ENCODE measurements at regions not wholly inside any gene's neighbourhood (a gene's known extent, or its start where the extent isn't known, plus 50 kb on each side); places are given as distances from the start of the nearest gene placed in this dataset.

DNA sequence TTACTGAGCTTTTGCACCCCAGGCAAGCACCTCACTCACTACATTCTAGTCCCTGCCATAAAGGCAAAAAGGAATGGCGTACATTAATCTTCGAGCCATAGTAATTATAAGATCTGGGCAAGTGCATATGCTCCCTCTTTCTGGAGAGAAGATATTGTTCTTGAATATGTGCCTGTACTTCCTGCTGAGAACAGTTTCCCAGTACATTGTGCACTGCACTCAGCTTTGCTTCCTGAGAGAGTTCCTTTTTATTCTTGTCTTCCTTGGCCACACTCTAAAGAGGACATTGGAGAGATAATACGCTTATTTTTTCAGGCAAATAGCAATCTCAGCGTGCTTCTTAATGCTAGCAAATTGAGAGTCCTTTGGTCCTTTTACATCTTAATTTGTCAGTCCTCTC lies 909.0 kb upstream of the PCDH10 start:
- POLR2A ChIA-PET, result no interaction called here
- DNase-seq (no peak), ATAC-seq (ENCODE audit: low read depth) (no peak)
- Mint-ChIP-seq H3K27ac (no peak overlapping the region), H3K4me3 (no peak overlapping the region), H3K4me1 (no peaks in the 10 kb centered on the region), H3K36me3 (no peaks in the 10 kb centered on the region), H3K27me3 (no peaks in the 10 kb centered on the region), H3K9me3 (no peaks in the 10 kb centered on the region)

DNA sequence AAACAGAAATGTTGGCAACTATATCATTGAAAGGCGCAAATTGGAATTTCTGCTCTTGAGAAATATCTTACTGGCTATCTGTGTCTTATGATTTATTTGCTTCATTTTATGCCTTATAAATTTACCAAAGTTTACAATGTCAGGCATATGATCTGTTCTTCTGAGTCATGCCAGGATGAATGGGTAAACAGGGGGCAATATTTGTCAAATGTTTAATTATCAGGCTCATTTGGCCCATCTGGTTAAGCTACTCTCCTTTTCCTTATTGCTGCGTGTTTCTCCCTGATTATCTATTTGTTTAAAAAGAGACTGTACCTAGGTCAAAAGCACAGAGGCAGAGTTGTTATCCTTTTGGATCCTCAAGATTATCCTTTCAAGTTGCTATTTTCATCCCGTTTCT lies 903.8 kb upstream of the PCDH10 start:
- no peak overlapping the region for H3K27ac Mint-ChIP-seq
- H3K4me3 Mint-ChIP-seq, result no peak overlapping the region
- H3K36me3 Mint-ChIP-seq, result no peaks in the 10 kb centered on the region
- POLR2A ChIA-PET, result no interaction called here
- H3K27me3 Mint-ChIP-seq, result no peaks in the 10 kb centered on the region
- no peaks in the 10 kb centered on the region for H3K4me1 Mint-ChIP-seq
- no peaks in the 10 kb centered on the region for H3K9me3 Mint-ChIP-seq
- no peak for ATAC-seq (ENCODE audit: low read depth)
- no peak for DNase-seq

DNA sequence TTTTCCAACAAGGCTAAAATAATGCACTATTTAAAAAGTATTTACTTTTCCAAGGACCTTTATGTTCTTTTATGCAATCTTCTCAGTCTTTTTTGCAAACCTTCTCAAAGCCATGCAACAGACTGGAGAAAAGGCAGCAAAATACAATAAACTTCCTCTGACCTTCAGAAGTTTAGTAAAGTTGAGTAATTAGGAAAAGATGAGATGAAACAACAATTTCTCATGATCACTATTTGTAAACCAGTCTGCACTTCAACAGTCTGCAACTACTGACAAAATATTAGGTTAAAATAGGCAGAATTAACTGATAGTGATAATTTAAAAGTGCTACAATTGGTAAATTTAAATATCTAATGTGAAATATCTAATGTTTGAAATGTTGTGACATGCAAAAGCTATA lies 884.9 kb upstream of the PCDH10 start:
- no peak for ATAC-seq (ENCODE audit: low read depth)
- Mint-ChIP-seq H3K27me3 (no peaks in the 10 kb centered on the region), H3K36me3 (no peaks in the 10 kb centered on the region), H3K4me3 (no peak overlapping the region), H3K27ac (no peak overlapping the region), H3K4me1 (no peaks in the 10 kb centered on the region), H3K9me3 (no peaks in the 10 kb centered on the region)
- POLR2A ChIA-PET, result no interaction called here
- DNase-seq, result no peak

DNA sequence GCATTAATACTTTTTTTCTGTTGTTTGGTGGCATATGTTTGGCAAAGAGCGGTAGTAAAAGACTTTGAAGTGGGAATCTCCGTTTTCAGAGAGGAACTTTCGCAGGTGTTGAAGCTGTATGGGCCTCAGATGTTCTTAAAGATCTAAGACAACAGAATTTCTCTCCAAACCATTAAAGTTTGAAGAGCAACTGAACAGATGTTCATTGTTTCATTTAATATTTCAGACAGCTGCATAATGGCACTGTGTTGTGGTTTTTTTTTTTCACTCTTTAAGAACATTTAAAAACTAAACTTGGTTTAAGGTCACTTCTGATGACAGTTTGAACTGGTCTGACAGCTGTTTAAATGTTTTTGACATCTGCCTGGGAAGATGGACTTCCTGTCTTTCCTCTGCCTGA lies 882.7 kb upstream of the PCDH10 start:
- no peak for DNase-seq
- POLR2A ChIA-PET, result no interaction called here
- Mint-ChIP-seq H3K27ac (no peak overlapping the region), H3K4me3 (no peak overlapping the region), H3K27me3 (no peaks in the 10 kb centered on the region), H3K4me1 (no peaks in the 10 kb centered on the region), H3K36me3 (no peaks in the 10 kb centered on the region), H3K9me3 (no peaks in the 10 kb centered on the region)
- no peak for ATAC-seq (ENCODE audit: low read depth)

DNA sequence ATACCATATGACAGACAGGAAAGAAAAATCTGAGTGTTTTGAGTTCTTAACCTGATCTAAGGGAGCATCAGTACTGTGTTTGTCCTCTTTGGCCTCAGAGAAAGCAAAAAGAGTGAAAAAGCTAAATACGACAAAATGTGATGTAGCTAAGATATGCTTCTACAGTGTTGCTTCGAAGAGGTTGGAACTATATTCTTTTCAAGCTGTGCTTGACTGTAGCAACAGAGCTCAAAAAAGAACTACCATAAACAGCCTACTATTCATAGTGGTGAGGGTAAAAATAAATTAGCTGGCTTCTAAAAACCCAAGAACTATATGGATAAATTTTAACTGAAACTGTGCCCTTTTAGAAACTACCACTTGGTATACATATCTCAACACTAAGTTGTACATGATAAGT lies 881.8 kb upstream of the PCDH10 start:
- DNase-seq (no peak), ATAC-seq (ENCODE audit: low read depth) (no peak)
- H3K4me3 Mint-ChIP-seq, result no peak overlapping the region
- no peaks in the 10 kb centered on the region for H3K27me3 Mint-ChIP-seq
- H3K36me3 Mint-ChIP-seq, result no peaks in the 10 kb centered on the region
- H3K9me3 Mint-ChIP-seq, result no peaks in the 10 kb centered on the region
- no peaks in the 10 kb centered on the region for H3K4me1 Mint-ChIP-seq
- POLR2A ChIA-PET, result no interaction called here
- no peak overlapping the region for H3K27ac Mint-ChIP-seq

DNA sequence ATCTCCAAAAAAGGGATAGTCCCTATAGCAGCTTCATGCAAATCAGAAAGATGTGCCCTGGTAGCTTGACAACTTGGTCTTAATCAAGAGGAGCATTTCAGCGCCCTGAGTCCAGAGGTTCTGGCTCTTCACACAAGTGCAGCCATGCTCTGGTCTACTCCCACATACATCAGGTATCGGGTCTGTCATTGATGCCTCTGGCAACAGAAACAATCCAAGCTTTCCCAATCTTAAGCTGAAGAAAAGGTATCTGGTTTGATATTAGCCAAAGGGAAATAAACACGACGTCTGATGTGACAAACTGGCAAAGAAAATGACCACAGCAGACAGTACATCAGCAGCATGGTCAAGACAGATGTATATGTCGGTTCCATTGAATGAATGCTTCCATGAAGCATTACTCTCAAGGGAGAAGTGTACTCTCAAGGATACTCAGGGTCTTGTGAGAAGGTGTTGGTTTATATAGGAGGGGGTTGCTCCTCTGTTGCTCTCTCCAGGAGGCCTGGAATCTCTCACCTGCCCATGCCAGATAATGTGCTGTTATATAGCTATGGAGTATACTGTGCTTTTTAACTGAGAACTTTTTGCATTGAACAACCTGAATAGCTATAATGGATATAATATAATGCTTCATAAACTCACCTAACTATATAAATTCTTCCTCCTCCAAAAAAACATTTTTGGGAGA lies 879.6 kb upstream of the PCDH10 start:
- DNase-seq (no peak), ATAC-seq (ENCODE audit: low read depth) (no peak)
- H3K27me3 Mint-ChIP-seq, result no peaks in the 10 kb centered on the region
- no peaks in the 10 kb centered on the region for H3K36me3 Mint-ChIP-seq
- POLR2A ChIA-PET, result no interaction called here
- no peak overlapping the region for H3K4me3 Mint-ChIP-seq
- H3K27ac Mint-ChIP-seq, result no peak overlapping the region
- H3K9me3 Mint-ChIP-seq, result no peaks in the 10 kb centered on the region
- H3K4me1 Mint-ChIP-seq, result no peaks in the 10 kb centered on the region

DNA sequence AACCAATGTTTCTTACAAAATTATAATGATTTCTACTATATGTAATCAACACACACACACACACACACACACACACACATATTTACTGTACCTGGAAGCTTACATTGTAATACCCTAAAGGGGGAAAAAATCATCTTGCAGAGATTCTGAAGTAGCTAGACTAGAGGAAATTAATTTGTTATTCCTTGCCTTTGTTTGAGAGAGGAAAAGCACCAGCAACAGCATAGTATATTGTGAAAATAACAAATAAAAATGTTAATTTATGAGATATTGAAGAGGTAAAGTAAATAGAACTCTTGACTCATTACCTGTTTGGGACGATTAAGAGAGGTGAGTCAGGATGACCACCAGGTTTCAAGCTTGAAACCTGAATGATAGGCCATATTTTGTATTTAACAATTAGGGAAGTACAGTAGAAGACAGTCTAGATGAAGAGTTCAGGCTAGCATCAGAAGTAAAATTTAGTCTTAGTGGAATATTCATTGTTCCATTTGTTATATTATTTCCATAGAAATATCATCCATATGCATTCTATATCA lies 873.4 kb upstream of the PCDH10 start:
- no peaks in the 10 kb centered on the region for H3K27me3 Mint-ChIP-seq
- ATAC-seq (ENCODE audit: low read depth) (no peak), DNase-seq (no peak)
- POLR2A ChIA-PET, result no interaction called here
- no peaks in the 10 kb centered on the region for H3K9me3 Mint-ChIP-seq
- H3K4me3 Mint-ChIP-seq, result no peak overlapping the region
- no peaks in the 10 kb centered on the region for H3K36me3 Mint-ChIP-seq
- no peaks in the 10 kb centered on the region for H3K4me1 Mint-ChIP-seq
- H3K27ac Mint-ChIP-seq, result no peak overlapping the region

DNA sequence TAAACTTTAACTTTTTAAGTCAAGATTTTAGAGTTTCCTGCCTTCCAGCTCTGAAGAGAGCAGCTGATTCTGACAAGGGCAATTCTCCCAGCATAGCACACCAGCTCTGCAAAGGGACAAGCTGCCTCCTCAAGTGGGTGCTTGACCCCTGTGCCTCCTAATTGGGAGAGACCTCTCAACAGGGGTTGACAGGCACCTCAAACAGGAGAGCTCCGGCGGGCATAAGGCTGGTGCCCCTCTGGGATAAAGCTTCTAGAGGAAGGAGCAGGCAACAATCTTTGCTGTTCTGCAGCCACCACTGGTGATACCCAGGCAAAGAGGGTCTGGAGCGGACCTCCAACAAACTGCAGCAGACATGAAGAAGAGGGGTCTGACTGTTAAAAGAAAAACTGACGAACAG lies 872.9 kb upstream of the PCDH10 start:
- no peaks in the 10 kb centered on the region for H3K4me1 Mint-ChIP-seq
- H3K36me3 Mint-ChIP-seq, result no peaks in the 10 kb centered on the region
- H3K4me3 Mint-ChIP-seq, result no peak overlapping the region
- H3K9me3 Mint-ChIP-seq, result no peaks in the 10 kb centered on the region
- H3K27ac Mint-ChIP-seq, result no peak overlapping the region
- DNase-seq (no peak), ATAC-seq (ENCODE audit: low read depth) (no peak)
- POLR2A ChIA-PET, result no interaction called here
- H3K27me3 Mint-ChIP-seq, result no peaks in the 10 kb centered on the region

DNA sequence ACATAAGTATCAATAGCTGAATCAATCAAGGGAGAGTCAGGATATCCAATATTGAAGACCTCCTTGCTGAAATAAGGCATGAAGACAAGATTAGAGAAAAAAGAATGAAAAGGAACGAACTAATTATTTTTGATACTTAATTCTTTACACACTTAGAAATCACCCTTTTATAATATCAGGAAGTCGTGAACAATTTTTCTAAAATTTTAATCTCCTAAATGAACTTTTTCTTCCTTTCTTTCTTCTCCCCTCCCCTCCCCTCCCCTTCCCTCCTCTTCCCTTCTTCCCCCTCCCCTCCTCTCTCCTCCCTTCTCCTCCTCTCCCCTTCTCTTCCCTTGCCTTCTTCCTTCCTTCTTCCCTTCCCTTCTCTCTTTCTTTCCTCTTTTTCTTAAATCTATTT lies 872.1 kb upstream of the PCDH10 start:
- no peak overlapping the region for H3K27ac Mint-ChIP-seq
- no peak overlapping the region for H3K4me3 Mint-ChIP-seq
- H3K27me3 Mint-ChIP-seq, result no peaks in the 10 kb centered on the region
- no peaks in the 10 kb centered on the region for H3K4me1 Mint-ChIP-seq
- ATAC-seq (ENCODE audit: low read depth), result no peak
- H3K9me3 Mint-ChIP-seq, result no peaks in the 10 kb centered on the region
- H3K36me3 Mint-ChIP-seq, result no peaks in the 10 kb centered on the region
- no peak for DNase-seq
- POLR2A ChIA-PET, result no interaction called here

DNA sequence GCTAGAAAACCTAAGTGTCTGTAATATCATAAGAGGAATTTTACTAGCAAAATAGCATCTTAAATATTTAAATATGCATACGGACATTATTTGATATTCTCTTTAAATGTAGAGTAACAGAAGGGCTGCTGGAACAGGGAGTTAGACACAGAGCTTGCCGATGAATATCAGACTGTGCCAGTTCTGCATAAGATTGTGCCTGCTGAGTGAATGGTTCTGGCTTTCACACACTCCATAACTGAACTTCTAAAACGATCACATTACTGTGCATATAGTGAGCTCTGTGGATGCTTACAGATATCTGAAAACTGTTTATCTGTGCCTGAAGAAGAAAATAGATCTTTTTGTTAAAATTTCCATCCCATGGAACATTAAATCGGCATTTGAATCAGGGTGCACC lies 867.4 kb upstream of the PCDH10 start:
- Mint-ChIP-seq H3K4me1 (no peaks in the 10 kb centered on the region), H3K4me3 (no peak overlapping the region), H3K27ac (no peak overlapping the region), H3K9me3 (no peaks in the 10 kb centered on the region), H3K36me3 (no peaks in the 10 kb centered on the region), H3K27me3 (no peaks in the 10 kb centered on the region)
- POLR2A ChIA-PET, result no interaction called here
- DNase-seq, result no peak
- no peak for ATAC-seq (ENCODE audit: low read depth)

DNA sequence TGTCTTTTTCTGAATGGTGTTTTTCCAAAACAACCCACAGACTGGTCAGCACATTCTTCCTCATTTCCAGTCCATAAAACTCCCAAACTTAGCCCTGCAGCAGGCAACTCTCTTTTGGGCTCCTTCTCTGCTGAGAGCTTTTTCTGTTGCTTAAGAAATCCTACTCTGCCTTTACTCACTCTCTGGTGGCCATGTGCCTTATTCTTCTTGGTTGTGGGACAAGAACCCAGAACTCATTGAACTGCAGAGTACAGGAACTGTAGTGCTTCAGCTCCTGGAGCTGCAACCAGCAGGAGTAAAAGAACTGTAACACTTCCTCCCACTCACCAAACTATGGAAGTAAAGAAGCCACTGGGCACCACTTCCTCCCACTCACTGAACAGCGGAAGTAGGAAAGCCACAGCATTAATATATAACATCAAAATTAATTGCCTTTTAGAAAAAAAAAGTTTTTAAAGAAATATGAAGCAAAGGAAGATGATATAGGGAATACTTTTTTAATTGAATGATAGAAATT lies 864.1 kb upstream of the PCDH10 start:
- H3K27me3 Mint-ChIP-seq, result no peaks in the 10 kb centered on the region
- H3K36me3 Mint-ChIP-seq, result no peaks in the 10 kb centered on the region
- H3K27ac Mint-ChIP-seq, result no peak overlapping the region
- no peaks in the 10 kb centered on the region for H3K4me1 Mint-ChIP-seq
- ATAC-seq (ENCODE audit: low read depth), result no peak
- DNase-seq, result no peak
- POLR2A ChIA-PET, result no interaction called here
- H3K4me3 Mint-ChIP-seq, result no peak overlapping the region
- peaks cover 3% of the 10 kb centered on the region for H3K9me3 Mint-ChIP-seq

DNA sequence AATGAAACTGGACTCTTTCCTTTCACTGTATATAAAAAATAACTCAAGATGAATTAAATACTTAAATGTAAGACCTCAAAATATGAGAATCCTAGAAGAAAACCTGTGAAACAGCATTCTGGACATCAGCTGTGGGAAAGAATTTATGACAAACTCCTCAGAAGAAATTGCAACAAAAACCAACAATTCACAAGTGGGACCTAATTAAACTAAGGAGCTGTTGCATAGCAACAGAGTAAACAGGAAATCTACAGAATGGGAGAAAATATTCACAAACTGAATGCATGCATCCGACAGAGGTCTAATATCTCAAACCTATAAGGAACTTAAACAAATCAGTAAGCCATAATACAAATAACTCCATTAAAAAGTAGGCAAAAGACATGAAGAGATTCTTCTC lies 851.7 kb upstream of the PCDH10 start:
- no peak overlapping the region for H3K4me3 Mint-ChIP-seq
- POLR2A ChIA-PET, result no interaction called here
- ATAC-seq (ENCODE audit: low read depth) (no peak), DNase-seq (no peak)
- H3K27ac Mint-ChIP-seq, result no peak overlapping the region
- no peaks in the 10 kb centered on the region for H3K27me3 Mint-ChIP-seq
- no peaks in the 10 kb centered on the region for H3K36me3 Mint-ChIP-seq
- no peaks in the 10 kb centered on the region for H3K9me3 Mint-ChIP-seq
- no peaks in the 10 kb centered on the region for H3K4me1 Mint-ChIP-seq

DNA sequence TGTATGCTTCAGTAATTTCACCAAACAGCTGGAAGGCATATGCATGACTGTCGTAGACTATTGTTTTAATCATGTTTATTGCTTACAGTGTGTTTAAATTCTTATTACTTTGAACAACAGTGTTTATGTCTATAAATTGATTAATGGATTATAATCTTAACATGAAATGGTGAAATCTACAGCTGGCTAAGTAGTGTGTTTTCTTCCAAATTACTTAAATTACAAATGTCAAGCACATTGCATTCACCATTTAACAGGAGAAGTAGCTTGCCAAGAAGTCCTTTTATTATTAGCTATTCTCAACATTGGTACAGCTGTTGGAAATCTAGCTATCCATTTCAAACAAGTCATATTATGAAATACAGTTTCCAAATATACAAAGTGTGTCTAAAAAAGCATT lies 849.3 kb upstream of the PCDH10 start:
- no peak for DNase-seq
- Mint-ChIP-seq H3K9me3 (no peaks in the 10 kb centered on the region), H3K4me3 (no peak overlapping the region), H3K27ac (no peak overlapping the region), H3K36me3 (no peaks in the 10 kb centered on the region), H3K27me3 (no peaks in the 10 kb centered on the region), H3K4me1 (no peaks in the 10 kb centered on the region)
- POLR2A ChIA-PET, result no interaction called here
- ATAC-seq (ENCODE audit: low read depth), result no peak

DNA sequence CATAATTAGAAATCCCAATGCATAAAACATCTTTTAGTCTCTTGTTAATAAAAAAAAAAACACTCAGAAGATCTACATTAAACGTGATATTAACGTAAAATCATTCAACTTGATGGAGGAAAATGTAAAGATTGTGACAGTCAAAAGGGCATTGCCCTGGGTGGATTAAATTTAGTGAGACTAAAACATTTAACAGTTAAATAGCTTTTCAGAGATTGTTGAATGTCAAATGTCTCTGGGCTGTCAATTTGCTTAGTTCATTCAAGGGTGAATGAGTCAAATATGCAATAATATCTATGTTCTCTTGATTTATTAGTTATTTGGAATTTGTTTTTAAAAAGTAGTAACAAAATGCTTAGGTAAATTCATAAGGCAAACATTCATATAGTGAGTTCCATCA lies 836.6 kb upstream of the PCDH10 start:
- no peak overlapping the region for H3K4me3 Mint-ChIP-seq
- no peaks in the 10 kb centered on the region for H3K4me1 Mint-ChIP-seq

DNA sequence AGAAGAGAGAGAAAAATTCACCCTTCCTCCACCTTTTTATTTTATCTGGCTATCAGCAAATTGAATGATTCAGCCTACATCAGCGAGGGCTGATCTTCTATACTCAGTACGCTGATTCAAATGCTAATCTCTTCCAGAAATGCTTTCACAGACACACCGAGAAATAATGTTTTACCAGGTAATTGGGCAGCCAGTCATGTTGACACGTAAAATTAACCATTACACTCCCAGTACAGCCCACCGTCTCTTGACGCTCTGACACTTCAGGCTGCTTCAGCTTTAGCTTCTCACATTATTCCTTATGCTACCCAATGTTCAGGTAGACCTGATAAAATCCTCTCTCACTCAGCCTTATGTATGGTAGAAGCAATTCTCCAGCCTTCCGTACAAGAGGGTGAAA lies 835.2 kb upstream of the PCDH10 start:
- Mint-ChIP-seq H3K36me3 (no peaks in the 10 kb centered on the region), H3K9me3 (no peaks in the 10 kb centered on the region), H3K27me3 (no peaks in the 10 kb centered on the region), H3K27ac (no peak overlapping the region), H3K4me1 (no peaks in the 10 kb centered on the region), H3K4me3 (no peak overlapping the region)
- DNase-seq (no peak), ATAC-seq (ENCODE audit: low read depth) (no peak)
- POLR2A ChIA-PET, result no interaction called here

More for the DNA sequence above, 836.6 kb upstream of the PCDH10 start:
- Mint-ChIP-seq H3K36me3 (no peaks in the 10 kb centered on the region), H3K9me3 (no peaks in the 10 kb centered on the region), H3K27me3 (no peaks in the 10 kb centered on the region), H3K27ac (no peak overlapping the region)
- POLR2A ChIA-PET, result no interaction called here
- DNase-seq, result no peak
- no peak for ATAC-seq (ENCODE audit: low read depth)

Data from activated naive CD8-positive, alpha-beta T cell treated with anti-CD3 and anti-CD28 coated beads, Interleukin-2, amount 10 ng/mL, durations not matched to agents 7 days and 5 days (primary cell).